HG02759 (cell line): ENCODE measurements at regions not wholly inside any gene's neighbourhood (a gene's known extent, or its start where the extent isn't known, plus 50 kb on each side); places are given as distances from the start of the nearest gene placed in this dataset.
"Not testable (repeated sequence)": the region's sequence is repeated elsewhere in the genome, so short reads cannot be mapped to it uniquely, and the experiment has no call there.

Experiments used
- ATAC-seq: cut with Tn5 transposase; IDR thresholded peaks from one replicate; pipeline ENCODE4 v1.9.1; 2021; ENCODE audit warnings: mild to moderate bottlenecking, moderate library complexity; ENCODE audit not compliant: unreplicated experiment

GRCh38 chr5:89869346-89869745 lies 540.2 kb downstream of the CETN3 start:
- ATAC-seq, result no peak

- ATAC-seq, result no peak
These were observed 543.1 kb downstream of the CETN3 start for GRCh38 chr5:89866410-89866809.

GRCh38 chr5:89864941-89865340 lies 544.6 kb downstream of the CETN3 start:
- ATAC-seq, result no peak

GRCh38 chr5:89857790-89858189 lies 551.8 kb downstream of the CETN3 start:
- no peak for ATAC-seq

- no peak for ATAC-seq
These were observed 554.1 kb downstream of the CETN3 start for GRCh38 chr5:89855417-89855816.

GRCh38 chr5:89851911-89852310 lies 557.6 kb downstream of the CETN3 start:
- ATAC-seq, result no peak

- no peak for ATAC-seq
These were observed 559.1 kb downstream of the CETN3 start for GRCh38 chr5:89850513-89850865.

- no peak for ATAC-seq
These were observed 559.6 kb downstream of the CETN3 start for GRCh38 chr5:89849830-89850512.

- no peak for ATAC-seq
These were observed 561.8 kb downstream of the CETN3 start for GRCh38 chr5:89847743-89848142.

GRCh38 chr5:89844548-89844947 lies 565.0 kb downstream of the CETN3 start:
- no peak for ATAC-seq

GRCh38 chr5:89842531-89842930 lies 567.0 kb downstream of the CETN3 start:
- no peak for ATAC-seq

GRCh38 chr5:89840906-89841305 lies 568.6 kb downstream of the CETN3 start:
- no peak for ATAC-seq

GRCh38 chr5:89830691-89831090 lies 578.9 kb downstream of the CETN3 start:
- ATAC-seq, result no peak

GRCh38 chr5:89827960-89828359 lies 581.6 kb downstream of the CETN3 start:
- ATAC-seq, result no peak

GRCh38 chr5:89827359-89827758 lies 582.2 kb downstream of the CETN3 start:
- ATAC-seq, result no peak

GRCh38 chr5:89826938-89827337 lies 582.6 kb downstream of the CETN3 start:
- ATAC-seq, result no peak

- ATAC-seq, result no peak
These were observed 586.5 kb downstream of the CETN3 start for GRCh38 chr5:89823046-89823445.

- ATAC-seq, result no peak
These were observed 591.7 kb downstream of the CETN3 start for GRCh38 chr5:89817841-89818240.

- ATAC-seq, result no peak
These were observed 593.5 kb downstream of the CETN3 start for GRCh38 chr5:89816038-89816437.

GRCh38 chr5:89800735-89801134 lies 608.8 kb downstream of the CETN3 start:
- ATAC-seq, result not testable (repeated sequence)

- not testable (repeated sequence) for ATAC-seq
These were observed 615.1 kb downstream of the CETN3 start for GRCh38 chr5:89794504-89794903.

- ATAC-seq, result not testable (repeated sequence)
These were observed 629.8 kb downstream of the CETN3 start for GRCh38 chr5:89779734-89780133.

- no peak for ATAC-seq
These were observed 631.8 kb downstream of the CETN3 start for GRCh38 chr5:89777758-89778157.
